Osteoblast (primary cell): ENCODE measurements at regions not wholly inside any gene's neighbourhood (a gene's known extent, or its start where the extent isn't known, plus 50 kb on each side); places are given as distances from the start of the nearest gene placed in this dataset.

ENCODE experiments used
- DNase-seq: peaks from one replicate; pipeline ENCODE4 v3.0.0; 2011; ENCODE audit warnings: low spot score, mixed read lengths; ENCODE audit not compliant: insufficient read length; ENCODE audit errors: missing footprints
- H2AFZ ChIP-seq: 2 replicates; pipeline ENCODE4 v1.6.0; 2011; ENCODE audit warnings: mild to moderate bottlenecking, low read length
- H3K27ac ChIP-seq: 2 replicates; pipeline ENCODE4 v1.5.1; 2011; ENCODE audit warnings: mild to moderate bottlenecking, low read depth, low read length, moderate library complexity
- H3K27me3 ChIP-seq: 2 replicates; pipeline ENCODE4 v1.6.0; 2012; ENCODE audit warnings: mild to moderate bottlenecking, control low read depth, inconsistent platforms, low read length, moderate library complexity; ENCODE audit not compliant: insufficient read depth
- H3K36me3 ChIP-seq: 2 replicates; pipeline ENCODE4 v1.5.1; 2011; ENCODE audit warnings: mild to moderate bottlenecking, low read length, control low read depth, moderate library complexity; ENCODE audit not compliant: insufficient read depth
- H3K4me1 ChIP-seq: 2 replicates; pipeline ENCODE4 v1.5.1; 2011; ENCODE audit warnings: mild to moderate bottlenecking, low read length, control low read depth, moderate library complexity; ENCODE audit not compliant: insufficient read depth
- H3K4me2 ChIP-seq: 2 replicates; pipeline ENCODE4 v1.6.0; 2011; ENCODE audit warnings: mild to moderate bottlenecking, low read length; ENCODE audit not compliant: insufficient read depth
- H3K4me3 ChIP-seq: fragments of 200-600 bp; sonication (generic); 3 replicates; pipeline ENCODE4 v1.5.1; 2012; ENCODE audit warnings: mild to moderate bottlenecking, low read length, inconsistent platforms; ENCODE audit not compliant: insufficient read depth
- H3K79me2 ChIP-seq: 2 replicates; pipeline ENCODE4 v1.6.0; 2012; ENCODE audit warnings: mild to moderate bottlenecking, low read length, control low read depth, inconsistent platforms; ENCODE audit not compliant: insufficient read depth
- H3K9me3 ChIP-seq: 2 replicates; pipeline ENCODE4 v1.5.1; 2011; ENCODE audit warnings: low read depth, low read length, control low read depth
- H4K20me1 ChIP-seq: 2 replicates; pipeline ENCODE4 v1.6.0; 2012; ENCODE audit warnings: mild to moderate bottlenecking, low read length, control low read depth; ENCODE audit not compliant: insufficient read depth
- TF ChIP-seq, protein P1 (sequence below): IDR thresholded peaks from 2 replicates; pipeline ENCODE4 v1.5.1; 2011; ENCODE audit warnings: mild to moderate bottlenecking, low read depth, low read length, moderate library complexity; ENCODE audit errors: extremely low read depth

DNA sequence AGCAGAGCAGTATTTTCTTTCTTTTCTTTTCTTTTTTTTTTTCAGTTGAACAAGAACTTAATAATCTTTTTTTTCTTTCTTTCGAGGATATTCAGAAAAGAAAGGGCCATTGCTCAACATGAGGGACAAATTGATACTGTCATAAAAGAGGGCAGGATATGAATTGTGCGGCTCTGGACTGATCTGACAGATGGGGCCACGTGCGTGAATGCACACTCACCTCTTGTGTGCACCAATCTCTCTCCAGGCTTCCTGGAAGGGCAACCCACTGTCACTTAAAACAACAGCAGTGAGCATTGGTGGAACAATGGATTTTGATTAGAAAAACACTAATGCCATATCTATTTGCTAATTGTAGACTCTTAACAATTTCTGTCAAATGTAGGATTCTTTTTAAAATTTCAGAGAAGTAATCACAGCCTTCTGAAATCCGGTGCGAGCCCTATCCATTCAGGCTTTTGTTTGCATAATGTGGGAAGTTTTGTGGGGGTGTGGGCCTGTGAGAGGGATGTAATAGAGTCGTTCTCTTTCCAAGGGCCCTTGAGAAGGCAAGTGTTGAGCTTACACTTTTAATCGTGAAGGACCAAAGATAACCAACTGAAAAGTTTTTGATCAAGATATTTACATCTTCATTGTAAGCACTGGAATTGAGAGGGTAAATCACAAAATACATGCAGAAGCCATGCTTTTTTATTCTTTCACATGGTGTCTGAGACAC, 298.8 kb downstream of the SP3 start:
- Histone ChIP-seq H3K36me3 (no peaks in the 10 kb centered on the region), H3K79me2 (no peaks in the 10 kb centered on the region), H3K27me3 (peaks cover 11% of the 10 kb centered on the region), H4K20me1 (no peaks in the 10 kb centered on the region), H2AFZ (no peak overlapping the region), H3K27ac (no peak overlapping the region), H3K9me3 (no peaks in the 10 kb centered on the region), H3K4me1 (no peaks in the 10 kb centered on the region), H3K4me3 (no peak overlapping the region), H3K4me2 (no peak overlapping the region)
- DNase-seq: no peak
- TF ChIP-seq, protein P1, sequence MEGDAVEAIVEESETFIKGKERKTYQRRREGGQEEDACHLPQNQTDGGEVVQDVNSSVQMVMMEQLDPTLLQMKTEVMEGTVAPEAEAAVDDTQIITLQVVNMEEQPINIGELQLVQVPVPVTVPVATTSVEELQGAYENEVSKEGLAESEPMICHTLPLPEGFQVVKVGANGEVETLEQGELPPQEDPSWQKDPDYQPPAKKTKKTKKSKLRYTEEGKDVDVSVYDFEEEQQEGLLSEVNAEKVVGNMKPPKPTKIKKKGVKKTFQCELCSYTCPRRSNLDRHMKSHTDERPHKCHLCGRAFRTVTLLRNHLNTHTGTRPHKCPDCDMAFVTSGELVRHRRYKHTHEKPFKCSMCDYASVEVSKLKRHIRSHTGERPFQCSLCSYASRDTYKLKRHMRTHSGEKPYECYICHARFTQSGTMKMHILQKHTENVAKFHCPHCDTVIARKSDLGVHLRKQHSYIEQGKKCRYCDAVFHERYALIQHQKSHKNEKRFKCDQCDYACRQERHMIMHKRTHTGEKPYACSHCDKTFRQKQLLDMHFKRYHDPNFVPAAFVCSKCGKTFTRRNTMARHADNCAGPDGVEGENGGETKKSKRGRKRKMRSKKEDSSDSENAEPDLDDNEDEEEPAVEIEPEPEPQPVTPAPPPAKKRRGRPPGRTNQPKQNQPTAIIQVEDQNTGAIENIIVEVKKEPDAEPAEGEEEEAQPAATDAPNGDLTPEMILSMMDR: no peak

DNA sequence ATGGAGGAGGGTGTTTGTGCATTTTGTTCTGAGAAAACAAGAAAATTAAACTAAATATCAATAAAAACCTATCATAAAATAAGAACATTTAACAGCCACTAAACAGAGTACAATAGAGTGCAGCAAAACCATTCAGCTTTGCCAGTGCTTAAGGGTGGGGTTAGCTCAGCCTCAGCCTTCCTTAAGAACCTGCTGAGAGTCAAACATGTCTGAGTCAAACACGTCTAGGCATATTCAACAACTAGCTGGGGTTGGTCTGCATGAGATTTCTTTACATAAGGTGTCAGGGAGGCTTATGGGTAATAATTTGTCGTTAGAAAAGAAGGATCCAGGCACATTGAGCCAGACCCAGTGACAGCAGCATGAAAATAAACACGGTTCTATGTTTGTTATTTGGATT, 298.2 kb downstream of the SP3 start:
- Histone ChIP-seq H3K27me3 (peaks cover 11% of the 10 kb centered on the region), H3K4me3 (no peak overlapping the region), H3K4me2 (no peak overlapping the region), H3K36me3 (no peaks in the 10 kb centered on the region), H3K79me2 (no peaks in the 10 kb centered on the region), H4K20me1 (no peaks in the 10 kb centered on the region), H3K4me1 (no peaks in the 10 kb centered on the region), H3K9me3 (no peaks in the 10 kb centered on the region), H3K27ac (no peak overlapping the region), H2AFZ (no peak overlapping the region)
- TF ChIP-seq, protein P1: no peak
- no peak for DNase-seq

DNA sequence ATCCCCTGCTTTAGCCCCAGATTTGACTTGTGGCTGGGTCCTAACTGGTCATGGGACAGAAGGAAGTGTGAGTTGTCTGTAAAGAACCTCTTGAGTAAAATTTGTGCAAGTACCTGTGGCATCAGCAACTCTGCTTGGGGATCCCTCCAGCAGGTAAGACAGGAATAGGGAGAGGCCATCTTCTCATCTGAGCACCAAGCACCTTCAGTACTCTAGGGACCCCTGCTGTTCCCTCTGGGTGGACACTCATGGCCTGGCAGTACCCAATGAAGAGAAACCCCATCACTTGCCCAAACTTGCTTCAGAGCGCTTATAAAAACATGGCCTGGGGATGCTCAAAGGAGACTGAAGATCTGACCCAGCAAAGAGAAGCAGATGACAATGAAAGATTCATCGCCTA, 297.8 kb downstream of the SP3 start:
- peaks cover 11% of the 10 kb centered on the region for H3K27me3 ChIP-seq
- DNase-seq: no peak
- H3K27ac ChIP-seq: no peak overlapping the region
- no peak overlapping the region for H3K4me2 ChIP-seq
- H3K36me3 ChIP-seq: no peaks in the 10 kb centered on the region
- no peaks in the 10 kb centered on the region for H3K9me3 ChIP-seq
- H4K20me1 ChIP-seq: no peaks in the 10 kb centered on the region
- H3K79me2 ChIP-seq: no peaks in the 10 kb centered on the region
- H2AFZ ChIP-seq: no peak overlapping the region
- no peaks in the 10 kb centered on the region for H3K4me1 ChIP-seq
- no peak overlapping the region for H3K4me3 ChIP-seq
- TF ChIP-seq, protein P1: peak; percentile 19

GRCh38 chr2:173669271-173669853, 295.8 kb downstream of the SP3 start:
- no peak for DNase-seq
- peaks cover 11% of the 10 kb centered on the region for H3K27me3 ChIP-seq
- TF ChIP-seq, protein P1: no peak

More at GRCh38 chr2:173669271-173669853, 295.8 kb downstream of the SP3 start:
- no peak overlapping the region for H3K4me2 ChIP-seq
- no peaks in the 10 kb centered on the region for H3K4me1 ChIP-seq
- no peaks in the 10 kb centered on the region for H3K9me3 ChIP-seq
- no peaks in the 10 kb centered on the region for H4K20me1 ChIP-seq
- H2AFZ ChIP-seq: no peak overlapping the region
- no peak overlapping the region for H3K27ac ChIP-seq
- H3K36me3 ChIP-seq: no peaks in the 10 kb centered on the region
- H3K79me2 ChIP-seq: no peaks in the 10 kb centered on the region
- H3K4me3 ChIP-seq: no peak overlapping the region
